ENCODE measurements at regions not wholly inside any gene's neighbourhood (a gene's known extent, or its start where the extent isn't known, plus 50 kb on each side); places are given as distances from the start of the nearest gene placed in this dataset.

- Histone ChIP-seq H3K4me3 (no peak overlapping the region), H3K79me2 (replicated peaks; ENCODE audit: insufficient read depth) (no peaks in the 10 kb centered on the region), H3K4me1 (ENCODE audit: insufficient read depth) (peaks cover 8% of the 10 kb centered on the region; the same call in 1 of the 2 replicates), H3K27me3 (ENCODE audit: insufficient read depth) (no peaks in the 10 kb centered on the region), H3K9me2 (ENCODE audit: insufficient read depth) (no peaks in the 10 kb centered on the region), H3K4me2 (no peak overlapping the region), H3K36me3 (ENCODE audit: insufficient read depth) (no peaks in the 10 kb centered on the region), H3K27ac (ENCODE audit: low read depth) (no peak overlapping the region), H3F3A (replicated peaks; ENCODE audit: low read depth) (no peaks in the 10 kb centered on the region), H2AFZ (no peak overlapping the region), H4K20me1 (replicated peaks; ENCODE audit: insufficient read depth) (no peaks in the 10 kb centered on the region)
- no peaks in the 10 kb centered on the region for H3K27me3 Mint-ChIP-seq (ENCODE audit: insufficient read depth, low read depth, poor library complexity)
- no peak overlapping the region for H3K27ac Mint-ChIP-seq
- H3K4me1 Mint-ChIP-seq = peaks cover 9% of the 10 kb centered on the region; the same call in 2 of the 3 replicates
- no peak for ATAC-seq
- DNase-seq (ENCODE audit: low spot score) = no peak
- H3K4me3 Mint-ChIP-seq = no peak overlapping the region
- TF ChIP-seq ZNF331 (CRISPR knock-in tag; IDR thresholded peaks at IDR 0.05; ENCODE audit: low read depth) (no peak), ZNF462 (CRISPR knock-in tag; IDR thresholded peaks at IDR 0.05) (no peak), REST (IDR thresholded peaks at IDR 0.05; ENCODE audit: unreplicated experiment) (no peak), ZNF114 (CRISPR knock-in tag; IDR thresholded peaks at IDR 0.05) (no peak), EZH2 (IDR thresholded peaks at IDR 0.05; ENCODE audit: low read depth, unreplicated experiment) (no peak), CTCF (conservative IDR thresholded peaks at IDR 0.05; ENCODE audit: low read depth in 2 of 2) (no peak), CREB1 (CRISPR knock-in tag; IDR thresholded peaks at IDR 0.05; ENCODE audit: low read depth) (no peak), EZH2phosphoT487 (IDR thresholded peaks at IDR 0.05; ENCODE audit: unreplicated experiment) (no peak), STAT1 (IDR thresholded peaks at IDR 0.05; ENCODE audit: unreplicated experiment) (no peak), JUNB (IDR thresholded peaks at IDR 0.05; ENCODE audit: unreplicated experiment) (no peak), NANOG (IDR thresholded peaks at IDR 0.05; ENCODE audit: borderline replicate concordance) (no peak)
- no peaks in the 10 kb centered on the region for H3K36me3 Mint-ChIP-seq (ENCODE audit: low read depth)
- no peaks in the 10 kb centered on the region for H3K9me3 Mint-ChIP-seq
Observed at GRCh38 chr6:8335896-8336295, 99.4 kb downstream of the SLC35B3 start.

Measured in GM23338 (cell line).